ENCODE measurements at regions not wholly inside any gene's neighbourhood (a gene's known extent, or its start where the extent isn't known, plus 50 kb on each side); places are given as distances from the start of the nearest gene placed in this dataset.
"Not testable (repeated sequence)": the region's sequence is repeated elsewhere in the genome, so short reads cannot be mapped to it uniquely, and the experiment has no call there.

DNA sequence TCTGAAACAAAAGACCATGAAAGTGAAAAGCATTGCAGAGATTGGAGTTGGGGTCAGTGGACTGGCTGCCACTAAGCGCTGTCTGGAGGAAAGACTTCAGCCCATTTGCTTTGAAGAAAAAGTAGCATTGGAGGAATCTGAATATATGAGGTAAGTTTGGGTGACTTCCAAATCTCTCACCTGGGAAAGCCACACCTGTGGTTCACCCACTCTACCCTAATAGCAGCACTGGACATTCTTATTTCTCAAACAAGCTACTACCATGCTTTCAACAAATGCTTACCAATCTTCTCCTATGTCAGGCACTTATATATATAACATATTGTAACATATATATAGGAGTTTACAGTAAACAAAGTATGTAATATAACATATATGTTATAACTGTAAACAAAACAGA lies 76.0 kb upstream of the POGK start:
- H2AFZ ChIP-seq: no peak overlapping the region
- 52 to 67% methylated on average over 1 of the region's 1 CpG for whole genome bisulfite sequencing, 2 experiments (ENCODE audit: low coverage in 1 of 2, low lambda C conversion rate in 2 of 2, missing lambda C conversion rate in 2 of 2)
- TF ChIP-seq EZH2phosphoT487 (IDR thresholded peaks at IDR 0.05; ENCODE audit: insufficient read depth, low read depth) (no peak), EZH2 (IDR thresholded peaks at IDR 0.05; ENCODE audit: insufficient read depth, poor library complexity, severe bottlenecking) (no peak)
- no peak overlapping the region for H3K27ac ChIP-seq
- H3K79me2 ChIP-seq (ENCODE audit: insufficient read depth): no peaks in the 10 kb centered on the region
- H3K27me3 ChIP-seq (replicated peaks; ENCODE audit: insufficient read depth): no peaks in the 10 kb centered on the region
- H3K4me2 ChIP-seq (ENCODE audit: unreplicated experiment): no peak overlapping the region
- H3K9me3 ChIP-seq (ENCODE audit: low read depth): no peaks in the 10 kb centered on the region
- in situ Hi-C loops (cut with MboI): no loop called here
- H3K36me3 ChIP-seq (ENCODE audit: low read depth): no peaks in the 10 kb centered on the region
- no peak for DNase-seq
- no peaks in the 10 kb centered on the region for H4K20me1 ChIP-seq (ENCODE audit: insufficient read depth)
- H3K9me2 ChIP-seq (ENCODE audit: insufficient read depth): no peaks in the 10 kb centered on the region
- H3K9ac ChIP-seq: no peak overlapping the region
- no peak overlapping the region for H3K4me3 ChIP-seq
- no peaks in the 10 kb centered on the region for H3F3A ChIP-seq (ENCODE audit: insufficient read depth)
- no peaks in the 10 kb centered on the region for H3K4me1 ChIP-seq (ENCODE audit: insufficient read depth)

DNA sequence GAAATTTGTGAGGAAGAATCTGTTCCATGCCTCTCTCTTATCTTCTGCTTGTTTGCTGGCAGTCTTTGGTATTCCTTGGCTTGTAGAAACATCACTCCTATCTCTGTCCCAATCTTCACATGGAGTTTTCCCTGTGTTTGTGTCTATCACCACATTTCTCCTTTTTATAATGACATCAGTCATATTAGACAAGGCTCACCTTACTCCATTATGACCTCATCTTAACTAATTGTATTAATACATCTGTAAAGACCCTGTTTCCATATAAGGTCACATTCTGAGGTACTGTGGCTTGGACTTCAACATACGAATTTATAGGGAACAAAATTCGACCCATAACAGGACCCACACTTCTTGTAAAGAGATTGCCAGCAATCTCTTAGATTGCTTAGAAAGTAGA lies 72.3 kb upstream of the POGK start:
- H3K27ac ChIP-seq: no peak overlapping the region
- H3K9me3 ChIP-seq (ENCODE audit: low read depth): no peaks in the 10 kb centered on the region
- H3K9me2 ChIP-seq (ENCODE audit: insufficient read depth): no peaks in the 10 kb centered on the region
- H3K4me2 ChIP-seq (ENCODE audit: unreplicated experiment): no peak overlapping the region
- no peak for DNase-seq
- no peaks in the 10 kb centered on the region for H3K36me3 ChIP-seq (ENCODE audit: low read depth)
- H3K4me1 ChIP-seq (ENCODE audit: insufficient read depth): no peaks in the 10 kb centered on the region
- no peaks in the 10 kb centered on the region for H3K27me3 ChIP-seq (replicated peaks; ENCODE audit: insufficient read depth)
- no peak overlapping the region for H3K4me3 ChIP-seq
- H3K79me2 ChIP-seq (ENCODE audit: insufficient read depth): no peaks in the 10 kb centered on the region
- WGBS, 2 experiments (ENCODE audit: low coverage in 1 of 2, low lambda C conversion rate in 2 of 2, missing lambda C conversion rate in 2 of 2): 0 to 2% methylated on average over 2 of the region's 2 CpGs
- TF ChIP-seq EZH2 (IDR thresholded peaks at IDR 0.05; ENCODE audit: insufficient read depth, poor library complexity, severe bottlenecking): no peak
- TF ChIP-seq EZH2phosphoT487 (IDR thresholded peaks at IDR 0.05; ENCODE audit: insufficient read depth, low read depth): no peak
- H2AFZ ChIP-seq: no peak overlapping the region
- no peak overlapping the region for H3K9ac ChIP-seq
- no peaks in the 10 kb centered on the region for H3F3A ChIP-seq (ENCODE audit: insufficient read depth)
- in situ Hi-C loops (cut with MboI): no loop called here
- H4K20me1 ChIP-seq (ENCODE audit: insufficient read depth): no peaks in the 10 kb centered on the region

DNA sequence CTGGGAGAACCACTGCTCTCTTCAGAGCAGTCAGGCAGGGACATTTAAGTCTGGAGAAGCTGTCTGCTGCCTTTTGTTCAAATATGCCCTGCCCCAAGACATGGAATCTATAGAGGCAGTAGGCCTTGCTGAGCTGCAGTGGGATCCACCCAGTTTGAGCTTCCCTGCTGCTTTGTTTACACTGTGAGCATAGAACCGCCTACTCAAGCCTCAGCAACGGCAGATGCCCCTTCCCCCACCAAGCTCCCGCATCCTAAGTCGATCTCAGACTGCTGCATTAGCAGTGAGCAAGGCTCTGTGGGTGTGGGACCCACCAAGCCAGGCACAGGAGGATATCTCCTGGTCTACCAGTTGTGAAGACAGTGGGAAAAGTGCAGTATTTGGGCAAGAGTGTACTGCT lies 54.6 kb upstream of the POGK start:
- H2AFZ ChIP-seq; in situ Hi-C loops (cut with MboI): not testable (repeated sequence)

DNA sequence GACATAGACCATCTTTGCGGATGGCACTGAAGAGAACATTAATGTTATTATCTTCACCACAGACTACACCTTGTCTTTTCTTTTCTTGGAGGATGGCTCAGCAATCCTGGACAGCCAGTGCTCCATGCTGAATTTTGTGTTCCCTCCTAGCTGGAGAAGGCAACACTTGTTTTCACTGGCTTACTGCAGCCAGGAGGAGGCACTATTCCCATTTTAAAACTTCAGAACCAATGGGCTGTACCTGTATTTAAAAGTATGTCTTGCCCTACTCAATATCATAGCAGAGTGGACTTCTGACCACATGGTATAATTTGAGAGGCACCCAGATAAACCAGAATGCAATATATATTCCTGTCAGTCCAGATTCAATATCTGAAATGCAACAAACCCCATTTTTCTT lies 53.3 kb upstream of the POGK start:
- H3K27ac ChIP-seq: no peak overlapping the region
- TF ChIP-seq EZH2 (IDR thresholded peaks at IDR 0.05; ENCODE audit: insufficient read depth, poor library complexity, severe bottlenecking) (no peak), EZH2phosphoT487 (IDR thresholded peaks at IDR 0.05; ENCODE audit: insufficient read depth, low read depth) (no peak)
- no peaks in the 10 kb centered on the region for H3F3A ChIP-seq (ENCODE audit: insufficient read depth)
- H2AFZ ChIP-seq: no peak overlapping the region
- H4K20me1 ChIP-seq (ENCODE audit: insufficient read depth): no peaks in the 10 kb centered on the region
- H3K9ac ChIP-seq: no peak overlapping the region
- H3K27me3 ChIP-seq (replicated peaks; ENCODE audit: insufficient read depth): no peaks in the 10 kb centered on the region
- no peaks in the 10 kb centered on the region for H3K9me2 ChIP-seq (ENCODE audit: insufficient read depth)
- in situ Hi-C loops (cut with MboI): no loop called here
- no peak overlapping the region for H3K4me2 ChIP-seq (ENCODE audit: unreplicated experiment)
- no peaks in the 10 kb centered on the region for H3K9me3 ChIP-seq (ENCODE audit: low read depth)
- no peak overlapping the region for H3K4me3 ChIP-seq
- no peaks in the 10 kb centered on the region for H3K79me2 ChIP-seq (ENCODE audit: insufficient read depth)
- no peaks in the 10 kb centered on the region for H3K36me3 ChIP-seq (ENCODE audit: low read depth)
- H3K4me1 ChIP-seq (ENCODE audit: insufficient read depth): no peaks in the 10 kb centered on the region
- 60 to 66% methylated on average over 1 of the region's 1 CpG for WGBS, 2 experiments (ENCODE audit: low coverage in 1 of 2, low lambda C conversion rate in 2 of 2, missing lambda C conversion rate in 2 of 2)
- no peak for DNase-seq

More for the DNA sequence above, 54.6 kb upstream of the POGK start:
- not testable (repeated sequence) for H3K36me3 ChIP-seq (ENCODE audit: low read depth); DNase-seq; H3K9me2 ChIP-seq (ENCODE audit: insufficient read depth); H3F3A ChIP-seq (ENCODE audit: insufficient read depth); H3K27me3 ChIP-seq (replicated peaks; ENCODE audit: insufficient read depth); H3K27ac ChIP-seq; H4K20me1 ChIP-seq (ENCODE audit: insufficient read depth); H3K4me1 ChIP-seq (ENCODE audit: insufficient read depth); H3K9ac ChIP-seq; H3K79me2 ChIP-seq (ENCODE audit: insufficient read depth); H3K4me2 ChIP-seq (ENCODE audit: unreplicated experiment); H3K4me3 ChIP-seq; H3K9me3 ChIP-seq (ENCODE audit: low read depth)
- 1 to 12% methylated on average over 4 of the region's 4 CpGs for WGBS, 2 experiments (ENCODE audit: low coverage in 1 of 2, low lambda C conversion rate in 2 of 2, missing lambda C conversion rate in 2 of 2)

GRCh38 chr1:166789286-166789685 lies 50.0 kb upstream of the POGK start:
- DNase-seq: no peak
- in situ Hi-C loops (cut with MboI): no loop called here
- WGBS, 2 experiments (ENCODE audit: low coverage in 1 of 2, low lambda C conversion rate in 2 of 2, missing lambda C conversion rate in 2 of 2): 9 to 13% methylated on average over 3 of the region's 3 CpGs
- Histone ChIP-seq H3K4me3 (no peak overlapping the region), H4K20me1 (ENCODE audit: insufficient read depth) (no peaks in the 10 kb centered on the region), H3K27me3 (replicated peaks; ENCODE audit: insufficient read depth) (no peaks in the 10 kb centered on the region), H3K9me2 (ENCODE audit: insufficient read depth) (no peaks in the 10 kb centered on the region), H3F3A (ENCODE audit: insufficient read depth) (no peaks in the 10 kb centered on the region), H3K36me3 (ENCODE audit: low read depth) (no peaks in the 10 kb centered on the region), H3K27ac (no peak overlapping the region), H3K9me3 (ENCODE audit: low read depth) (no peaks in the 10 kb centered on the region), H3K4me1 (ENCODE audit: insufficient read depth) (no peaks in the 10 kb centered on the region), H3K79me2 (ENCODE audit: insufficient read depth) (no peaks in the 10 kb centered on the region), H2AFZ (no peak overlapping the region), H3K9ac (no peak overlapping the region), H3K4me2 (ENCODE audit: unreplicated experiment) (no peak overlapping the region)
- TF ChIP-seq EZH2 (IDR thresholded peaks at IDR 0.05; ENCODE audit: insufficient read depth, poor library complexity, severe bottlenecking): no peak
- TF ChIP-seq EZH2phosphoT487 (IDR thresholded peaks at IDR 0.05; ENCODE audit: insufficient read depth, low read depth): no peak

Data from GM23248 (cell line).